SU-DHL-6 (cell line): ENCODE measurements at regions not wholly inside any gene's neighbourhood (a gene's known extent, or its start where the extent isn't known, plus 50 kb on each side); places are given as distances from the start of the nearest gene placed in this dataset.

Experiments
- EZH2phosphoT487 ChIP-seq: fragments of 200-600 bp; sonication (generic), shearing (Covaris generic); conservative IDR thresholded peaks from 2 replicates; pipeline ENCODE4 v1.6.1; 2018; ENCODE audit warnings: mild to moderate bottlenecking, antibody characterized with exemption, low read length, moderate library complexity, mixed read lengths
- TF ChIP-seq, protein P1 (sequence below): fragments of 200-600 bp; sonication (generic); IDR thresholded peaks from one replicate; pipeline ENCODE4 v1.5.1; 2017; ENCODE audit warnings: antibody characterized with exemption, mild to moderate bottlenecking, low read length, moderate library complexity; ENCODE audit not compliant: insufficient read depth, poor library complexity, severe bottlenecking

DNA sequence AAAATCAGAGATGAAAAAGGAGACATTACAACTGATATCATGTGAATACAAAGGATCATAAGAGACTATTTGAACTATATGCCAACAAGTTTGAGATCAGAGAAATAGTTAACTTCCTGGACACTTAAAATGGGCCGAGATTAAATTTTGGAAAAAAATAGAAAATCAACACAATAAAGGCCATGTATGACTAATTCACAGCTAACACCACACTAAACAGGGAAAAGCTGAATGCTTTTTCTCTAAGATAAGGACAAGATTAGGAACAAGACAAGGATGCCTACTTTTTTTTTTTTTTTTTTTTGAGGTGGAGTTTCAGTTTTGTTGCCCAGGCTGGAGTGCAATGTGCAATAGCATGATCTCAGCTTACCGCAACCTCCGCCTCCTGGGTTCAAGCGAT lies 151.4 kb upstream of the MAGI2 start:
- TF ChIP-seq, protein P1, sequence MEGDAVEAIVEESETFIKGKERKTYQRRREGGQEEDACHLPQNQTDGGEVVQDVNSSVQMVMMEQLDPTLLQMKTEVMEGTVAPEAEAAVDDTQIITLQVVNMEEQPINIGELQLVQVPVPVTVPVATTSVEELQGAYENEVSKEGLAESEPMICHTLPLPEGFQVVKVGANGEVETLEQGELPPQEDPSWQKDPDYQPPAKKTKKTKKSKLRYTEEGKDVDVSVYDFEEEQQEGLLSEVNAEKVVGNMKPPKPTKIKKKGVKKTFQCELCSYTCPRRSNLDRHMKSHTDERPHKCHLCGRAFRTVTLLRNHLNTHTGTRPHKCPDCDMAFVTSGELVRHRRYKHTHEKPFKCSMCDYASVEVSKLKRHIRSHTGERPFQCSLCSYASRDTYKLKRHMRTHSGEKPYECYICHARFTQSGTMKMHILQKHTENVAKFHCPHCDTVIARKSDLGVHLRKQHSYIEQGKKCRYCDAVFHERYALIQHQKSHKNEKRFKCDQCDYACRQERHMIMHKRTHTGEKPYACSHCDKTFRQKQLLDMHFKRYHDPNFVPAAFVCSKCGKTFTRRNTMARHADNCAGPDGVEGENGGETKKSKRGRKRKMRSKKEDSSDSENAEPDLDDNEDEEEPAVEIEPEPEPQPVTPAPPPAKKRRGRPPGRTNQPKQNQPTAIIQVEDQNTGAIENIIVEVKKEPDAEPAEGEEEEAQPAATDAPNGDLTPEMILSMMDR: no peak
- no peak for TF ChIP-seq EZH2phosphoT487
